GM21529 (cell line): ENCODE measurements at regions not wholly inside any gene's neighbourhood (a gene's known extent, or its start where the extent isn't known, plus 50 kb on each side); places are given as distances from the start of the nearest gene placed in this dataset.

ENCODE experiments used
- ATAC-seq: cut with Tn5 transposase; IDR thresholded peaks from one replicate; pipeline ENCODE4 v1.9.1; 2021; ENCODE audit not compliant: unreplicated experiment

DNA sequence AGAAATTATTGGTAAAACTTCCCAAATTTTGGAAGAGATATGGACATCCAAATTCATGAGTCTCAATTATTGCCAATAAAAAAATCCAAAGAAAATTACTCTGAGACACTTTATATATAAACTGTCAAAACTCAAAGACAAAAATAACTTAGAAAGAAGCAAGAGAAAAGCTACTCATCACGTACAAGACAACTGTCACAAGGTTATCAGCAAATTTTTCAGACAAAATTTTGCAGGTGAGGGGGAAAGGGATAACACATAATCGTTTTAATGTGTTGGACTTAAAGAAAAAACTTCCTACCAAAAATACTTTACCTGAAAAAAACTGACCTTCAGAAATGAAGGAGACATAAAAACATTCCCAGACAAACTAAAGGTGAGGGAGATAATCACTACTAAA, 272.5 kb downstream of the THBS2 start:
- ATAC-seq: no peak

DNA sequence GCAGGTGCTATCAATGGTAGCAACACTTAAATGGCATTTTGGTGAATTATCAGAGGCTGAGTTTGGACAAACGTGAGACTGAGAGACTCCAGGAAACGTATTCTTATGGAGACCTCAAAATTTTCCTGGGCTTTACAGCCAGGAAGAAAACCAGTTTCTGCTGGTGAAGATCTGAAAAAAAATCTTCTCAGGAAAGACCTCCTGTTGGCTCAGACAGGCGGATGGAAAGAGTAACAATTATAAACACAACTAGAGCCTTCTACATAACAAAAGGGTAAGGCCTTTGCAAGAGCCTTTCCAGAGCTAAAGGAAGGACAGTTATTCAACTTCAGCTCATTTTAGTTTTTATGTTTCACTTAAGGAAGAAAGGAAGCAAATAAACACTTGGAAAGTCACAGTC, 274.4 kb downstream of the THBS2 start:
- ATAC-seq: no peak

DNA sequence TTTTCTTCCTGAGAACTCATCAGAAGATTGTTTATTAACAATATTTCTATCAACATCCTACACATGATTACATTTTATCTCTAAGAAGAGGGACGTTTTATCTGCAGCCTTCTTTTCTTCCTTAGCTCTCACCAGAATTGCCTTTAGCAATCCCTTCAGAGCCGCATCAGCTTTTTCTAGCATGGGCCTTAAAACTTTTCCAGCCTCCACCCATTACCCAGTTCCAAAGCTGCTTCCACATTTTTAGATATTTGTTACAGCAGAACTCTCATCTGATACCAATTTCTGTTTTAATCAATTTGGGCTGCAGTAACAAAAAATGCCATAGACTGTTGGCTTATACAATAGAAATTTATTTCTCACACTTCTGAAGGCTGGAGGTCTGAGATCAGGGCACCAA, 281.5 kb downstream of the THBS2 start:
- no peak for ATAC-seq

DNA sequence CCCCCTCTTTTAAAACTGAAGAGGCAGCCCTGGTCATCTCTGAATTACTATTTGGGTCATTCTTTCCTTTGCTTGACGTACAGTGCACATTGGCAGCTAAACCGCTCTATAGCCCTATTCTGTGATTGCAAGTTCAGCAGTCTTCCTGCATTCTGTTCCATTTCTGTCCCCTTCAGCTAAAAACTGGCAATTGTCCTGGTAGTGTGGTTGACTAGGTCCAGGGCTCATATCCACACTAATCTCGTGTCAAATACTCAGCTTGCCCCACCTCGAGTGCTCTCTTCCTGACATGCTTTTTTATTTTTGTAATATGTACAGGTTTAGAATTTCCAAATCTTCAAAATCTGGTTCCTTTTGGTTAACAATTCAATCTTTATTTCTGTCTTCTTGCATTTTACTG, 282.1 kb downstream of the THBS2 start:
- no peak for ATAC-seq

DNA sequence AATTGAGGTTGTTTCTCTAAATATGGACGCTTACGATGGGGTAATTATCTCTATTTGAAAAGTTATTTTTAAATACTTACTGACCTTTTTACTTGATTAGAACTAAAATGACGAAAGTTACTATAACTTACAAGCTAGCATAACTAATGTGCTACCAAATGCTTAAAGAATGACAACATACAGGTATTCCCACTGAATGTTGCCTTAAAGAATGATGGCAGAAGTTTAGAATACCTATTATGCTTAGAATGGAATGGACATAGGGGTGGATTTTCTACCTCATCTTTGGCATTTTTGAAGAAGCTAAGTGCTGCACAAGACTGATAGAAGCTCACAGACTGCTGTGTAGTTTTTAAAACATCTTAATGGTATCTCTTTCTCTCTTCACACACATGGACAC, 284.8 kb downstream of the THBS2 start:
- ATAC-seq: no peak

DNA sequence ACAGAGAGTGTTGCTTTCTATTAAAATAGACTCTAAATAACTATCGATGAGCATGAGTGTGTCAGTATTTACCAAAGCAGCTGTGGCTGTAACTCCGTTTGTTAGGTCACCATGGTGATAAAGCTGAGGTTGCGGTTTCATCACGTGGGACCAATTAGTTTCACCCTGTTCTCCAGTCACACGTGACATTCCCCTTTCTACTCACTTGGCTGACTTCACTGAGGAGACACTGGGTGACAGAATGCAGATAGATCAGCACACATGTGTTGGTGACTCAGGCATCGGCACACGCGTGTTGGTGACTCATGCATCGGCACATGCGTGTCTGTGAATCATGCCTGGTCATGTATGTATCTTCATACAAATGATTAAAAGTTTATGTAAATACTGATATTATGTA, 285.4 kb downstream of the THBS2 start:
- ATAC-seq: peak; percentile 58

DNA sequence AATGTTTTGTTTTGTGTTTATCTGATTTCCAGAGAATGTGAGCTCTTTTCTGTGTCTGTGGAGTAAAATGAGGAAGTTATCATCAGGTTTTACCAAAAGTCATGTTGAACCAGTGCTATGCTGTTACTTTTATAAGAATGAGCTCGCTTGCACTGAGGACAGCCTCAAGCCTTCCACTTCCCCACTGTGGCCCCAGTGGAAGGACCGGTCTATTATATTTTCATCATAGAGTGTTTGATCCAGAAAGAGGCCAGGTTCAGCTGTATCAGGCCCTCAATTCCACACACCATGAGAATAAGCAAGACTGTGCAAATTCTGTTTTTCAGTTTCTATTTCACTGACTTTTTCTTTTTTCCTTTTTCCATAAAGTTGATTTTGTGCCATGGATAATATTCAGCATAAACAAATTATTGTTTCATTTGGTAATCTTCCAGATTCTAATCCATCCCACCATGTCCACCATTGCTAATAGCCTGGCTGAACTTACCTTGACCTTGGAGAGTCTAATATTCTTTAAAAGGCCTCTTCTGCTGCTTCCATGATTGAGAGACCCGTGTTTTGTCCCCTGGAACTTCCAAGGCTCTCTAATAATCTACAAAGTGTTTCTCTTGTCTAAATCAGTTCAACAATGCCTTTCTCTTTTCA, 286.2 kb downstream of the THBS2 start:
- ATAC-seq: no peak

DNA sequence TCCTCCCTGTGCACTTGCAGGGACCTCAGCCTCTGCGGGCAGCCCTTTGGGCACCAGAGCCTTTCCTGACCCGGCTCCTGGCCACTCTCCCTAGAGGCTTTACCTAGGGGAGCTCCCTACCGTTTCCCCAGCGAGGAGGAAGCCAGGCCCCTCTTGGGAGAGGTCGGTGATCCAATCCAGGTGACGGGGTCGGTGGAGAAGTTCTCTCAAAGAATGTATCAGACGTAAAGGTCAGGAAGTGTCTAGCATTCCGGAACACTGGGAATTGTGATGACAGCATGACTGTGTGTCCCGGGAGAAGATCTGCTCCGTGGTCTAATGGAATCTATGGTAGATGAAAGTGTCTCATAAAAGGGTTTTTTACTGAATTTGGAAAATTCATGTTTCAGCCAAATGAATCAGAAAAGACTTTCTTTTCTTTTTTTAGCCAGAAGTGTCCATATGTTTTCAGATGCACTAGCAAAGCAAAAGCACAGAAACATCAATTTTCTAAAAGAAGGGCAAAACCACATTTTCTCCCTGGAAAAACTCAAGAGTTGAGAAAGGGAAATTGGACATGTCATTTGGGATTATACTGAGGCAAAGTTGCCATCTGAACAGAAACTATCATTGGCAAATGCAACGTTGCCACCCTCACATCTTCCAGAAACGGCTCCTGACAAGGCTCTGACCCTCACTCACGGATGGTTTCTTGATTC, 289.4 kb downstream of the THBS2 start:
- no peak for ATAC-seq

DNA sequence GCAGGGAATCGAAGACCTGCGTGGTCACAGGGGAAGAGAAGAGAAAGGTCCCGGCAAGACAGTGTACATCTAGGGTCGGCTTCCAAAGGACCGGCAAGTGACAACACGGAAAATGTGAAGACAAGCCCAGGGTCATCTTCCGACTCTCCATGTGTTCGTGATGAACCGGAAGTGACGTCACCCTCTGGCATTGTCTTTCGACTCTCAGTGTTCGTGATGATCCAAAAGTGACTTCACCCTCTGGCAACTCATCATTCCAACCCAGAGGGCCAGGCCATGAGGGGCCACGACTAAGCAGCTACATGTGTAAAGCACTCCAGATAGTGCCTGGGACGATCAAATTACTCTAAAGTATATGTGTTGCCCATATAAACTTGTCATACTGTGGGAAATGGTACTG, 290.8 kb downstream of the THBS2 start:
- no peak for ATAC-seq

DNA sequence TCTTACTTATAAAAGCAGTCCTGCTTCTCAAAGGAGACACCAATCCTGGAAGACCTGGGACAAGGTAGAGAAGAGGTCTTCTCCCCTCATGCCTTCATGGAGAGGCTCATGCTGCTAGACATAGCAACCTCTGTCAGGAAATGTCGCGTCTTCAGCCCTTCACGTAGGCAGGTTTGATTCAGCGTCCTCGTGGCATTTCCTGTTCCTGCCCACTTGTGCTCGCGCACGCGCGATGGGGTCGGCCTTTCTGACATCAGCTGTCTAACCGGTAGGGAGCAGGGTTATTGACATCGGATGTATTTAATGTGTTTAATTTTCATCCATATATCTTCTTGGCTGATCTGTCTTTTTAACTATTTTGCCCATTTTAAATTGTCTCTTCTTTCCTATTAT, 292.4 kb downstream of the THBS2 start:
- no peak for ATAC-seq

DNA sequence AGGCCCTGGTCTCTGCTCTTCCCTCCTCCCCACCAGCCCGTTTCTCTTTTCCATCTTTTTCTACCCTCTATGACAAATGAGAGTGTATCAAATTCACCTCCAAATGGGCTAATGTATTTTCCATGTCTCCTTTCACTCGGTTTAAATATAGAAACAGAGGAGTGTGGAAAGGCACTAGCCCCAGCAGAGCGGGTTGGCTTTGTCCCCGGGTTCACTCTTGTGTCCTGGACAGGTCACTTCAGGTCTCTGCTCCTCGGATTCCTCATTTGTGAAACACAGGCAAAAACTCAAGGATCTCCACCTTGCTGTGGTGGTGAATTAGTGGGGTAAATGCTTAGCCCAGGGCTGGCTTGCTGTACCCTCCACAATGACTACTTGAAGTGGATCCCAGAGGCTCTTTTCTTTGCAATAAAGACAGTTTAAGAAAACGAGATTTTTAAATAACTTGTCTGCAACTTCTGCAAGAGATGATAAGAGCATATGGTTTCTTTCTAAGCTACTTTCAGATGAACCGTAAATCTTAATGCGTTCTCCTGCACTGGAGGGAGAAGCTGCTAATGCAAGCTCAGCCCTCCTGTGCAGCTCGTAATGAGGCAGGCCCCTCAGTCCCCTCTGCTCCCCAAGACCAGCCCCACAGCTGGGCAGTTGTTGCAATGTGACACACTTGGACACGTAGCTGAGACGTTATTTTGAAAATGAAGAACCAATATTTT, 292.9 kb downstream of the THBS2 start:
- no peak for ATAC-seq

DNA sequence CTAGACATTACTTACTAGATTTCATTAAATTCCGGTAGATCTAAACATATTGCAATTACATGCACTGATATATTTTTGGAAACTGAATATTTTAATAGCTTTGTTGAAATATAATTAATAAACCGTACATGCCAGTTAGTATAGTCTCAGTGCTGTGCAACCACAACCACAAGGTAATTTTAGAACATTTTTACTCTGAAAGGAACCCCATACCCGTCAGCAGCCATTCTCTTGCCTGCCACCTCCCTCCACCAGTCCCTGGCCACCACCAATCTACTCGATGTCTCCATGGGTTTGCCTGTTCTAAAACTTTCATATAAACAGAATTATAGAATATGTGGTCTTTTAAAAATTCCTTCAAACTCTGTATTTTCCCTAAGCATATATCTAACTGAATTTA, 293.9 kb downstream of the THBS2 start:
- ATAC-seq: no peak

DNA sequence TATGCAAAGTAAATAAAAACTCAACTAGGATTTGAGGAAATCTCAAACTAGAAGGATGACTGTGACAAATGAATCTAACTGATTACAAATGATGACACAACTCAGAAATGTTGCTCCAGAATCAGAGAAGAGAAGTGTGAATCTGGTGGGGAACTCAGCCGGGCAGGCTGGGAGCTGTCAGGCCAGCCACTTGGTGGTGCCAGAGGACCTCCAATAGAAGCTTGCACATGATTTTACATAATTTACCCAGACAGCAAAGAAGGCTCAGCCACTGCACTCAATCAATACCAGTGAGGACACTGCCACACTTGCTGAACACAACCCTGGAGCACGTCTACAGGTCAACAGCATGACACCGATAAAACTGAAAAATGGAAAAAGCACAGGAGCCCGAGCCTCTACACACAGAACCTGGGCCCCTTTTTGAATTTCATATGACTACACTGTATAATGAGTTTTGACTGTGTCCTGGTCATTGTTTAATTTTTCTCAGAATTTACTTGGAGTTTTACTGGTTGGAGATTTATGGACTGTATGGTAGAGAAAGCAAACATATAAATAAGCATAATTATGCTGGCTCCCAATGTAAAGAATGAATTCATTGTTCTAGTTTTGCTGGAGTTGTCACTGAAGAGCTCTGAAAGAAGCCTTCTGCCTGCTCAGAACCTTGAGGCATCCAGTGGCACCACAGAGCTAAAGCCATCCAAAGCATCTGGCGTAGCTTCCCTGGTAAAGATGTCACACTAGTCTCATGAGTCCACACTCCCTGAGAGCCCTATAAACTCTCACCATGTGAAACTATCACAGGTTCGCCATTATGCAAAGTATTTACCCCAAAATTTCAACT, 296.5 kb downstream of the THBS2 start:
- peak; percentile 69 for ATAC-seq

DNA sequence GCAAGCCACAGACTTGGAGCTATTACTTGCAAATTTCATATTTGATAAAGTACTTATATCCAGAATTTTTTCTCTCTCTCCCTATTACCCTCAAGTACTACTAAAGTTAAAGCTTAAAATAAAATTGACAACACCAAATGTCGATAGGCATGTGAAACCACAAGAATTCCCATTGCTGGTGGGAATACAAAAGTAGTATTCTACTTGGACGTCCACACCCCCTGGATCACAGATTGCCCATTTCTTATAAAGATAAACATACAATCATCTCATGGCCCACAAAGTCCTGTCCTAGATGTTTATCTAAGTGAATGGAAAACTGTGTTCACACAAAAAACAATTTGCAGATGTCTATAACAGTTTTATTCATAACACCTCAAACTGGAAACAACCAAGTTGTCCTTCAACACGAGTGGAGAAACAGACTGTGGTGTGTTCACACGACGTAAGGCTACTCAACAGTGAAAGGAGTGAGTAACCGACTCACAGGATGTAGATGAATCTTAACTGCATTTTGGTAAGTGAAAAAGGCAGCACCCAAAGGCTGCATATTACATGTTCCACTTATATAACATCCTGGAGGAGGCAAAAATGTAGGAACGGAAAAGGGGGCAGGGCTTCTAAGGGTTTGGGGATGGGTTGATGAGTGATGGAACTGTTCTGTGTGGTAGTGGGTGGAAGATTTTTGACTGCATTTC, 297.4 kb downstream of the THBS2 start:
- ATAC-seq: peak; percentile 15

DNA sequence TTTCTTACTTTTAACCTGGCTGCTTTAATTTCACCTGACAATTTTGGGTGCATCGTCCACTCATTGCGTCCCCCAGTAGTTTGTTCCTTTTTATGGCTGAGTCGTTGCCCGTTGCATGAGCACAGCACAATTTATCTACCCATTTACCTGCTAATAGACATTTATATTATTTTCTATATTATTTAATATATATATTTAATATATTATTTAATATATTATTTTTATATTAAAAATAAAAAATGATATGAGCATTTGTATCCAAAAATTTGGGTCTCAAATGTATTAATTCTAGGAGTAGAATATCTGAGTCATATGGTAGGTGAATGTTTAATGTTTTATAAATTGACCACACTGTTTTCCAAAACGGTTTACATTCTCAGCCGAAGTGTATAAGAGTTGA, 300.2 kb downstream of the THBS2 start:
- no peak for ATAC-seq

DNA sequence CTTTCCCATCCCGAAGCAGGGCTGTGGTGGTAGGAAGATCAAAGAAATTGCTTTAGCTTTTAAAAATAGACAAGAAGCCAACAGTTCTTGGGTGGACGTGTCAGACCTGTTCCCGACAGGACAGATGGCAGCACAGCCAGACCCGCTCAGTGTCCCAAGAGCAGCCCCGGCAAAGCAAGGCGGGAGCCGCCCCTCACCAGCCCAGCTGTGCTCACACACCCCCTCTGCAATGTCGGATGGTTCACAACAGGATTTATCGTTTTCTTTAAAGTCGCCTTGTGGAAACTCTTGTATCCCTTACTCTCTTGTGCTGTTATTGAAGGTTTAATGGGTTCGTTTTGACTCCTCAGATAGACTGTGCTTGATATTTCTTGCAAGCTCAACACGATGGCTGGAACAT, 302.4 kb downstream of the THBS2 start:
- no peak for ATAC-seq

DNA sequence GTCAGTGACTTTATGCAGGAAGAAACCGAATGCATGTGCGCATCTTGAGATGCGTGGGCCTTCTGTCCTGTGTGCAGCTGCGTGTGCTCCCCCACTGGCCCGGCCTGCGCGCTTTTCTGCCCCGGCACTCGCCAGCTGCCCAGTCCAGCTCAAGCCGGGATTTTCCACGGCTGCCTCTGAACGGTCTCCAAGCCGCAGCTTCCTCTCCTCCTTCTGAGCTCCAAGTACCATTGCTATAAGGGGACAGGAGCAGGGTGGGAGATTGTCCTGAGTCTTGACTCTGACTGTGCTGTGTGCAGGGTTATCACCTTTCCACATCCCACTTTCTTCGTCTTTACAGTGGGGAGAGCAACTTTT, 302.8 kb downstream of the THBS2 start:
- ATAC-seq: no peak

DNA sequence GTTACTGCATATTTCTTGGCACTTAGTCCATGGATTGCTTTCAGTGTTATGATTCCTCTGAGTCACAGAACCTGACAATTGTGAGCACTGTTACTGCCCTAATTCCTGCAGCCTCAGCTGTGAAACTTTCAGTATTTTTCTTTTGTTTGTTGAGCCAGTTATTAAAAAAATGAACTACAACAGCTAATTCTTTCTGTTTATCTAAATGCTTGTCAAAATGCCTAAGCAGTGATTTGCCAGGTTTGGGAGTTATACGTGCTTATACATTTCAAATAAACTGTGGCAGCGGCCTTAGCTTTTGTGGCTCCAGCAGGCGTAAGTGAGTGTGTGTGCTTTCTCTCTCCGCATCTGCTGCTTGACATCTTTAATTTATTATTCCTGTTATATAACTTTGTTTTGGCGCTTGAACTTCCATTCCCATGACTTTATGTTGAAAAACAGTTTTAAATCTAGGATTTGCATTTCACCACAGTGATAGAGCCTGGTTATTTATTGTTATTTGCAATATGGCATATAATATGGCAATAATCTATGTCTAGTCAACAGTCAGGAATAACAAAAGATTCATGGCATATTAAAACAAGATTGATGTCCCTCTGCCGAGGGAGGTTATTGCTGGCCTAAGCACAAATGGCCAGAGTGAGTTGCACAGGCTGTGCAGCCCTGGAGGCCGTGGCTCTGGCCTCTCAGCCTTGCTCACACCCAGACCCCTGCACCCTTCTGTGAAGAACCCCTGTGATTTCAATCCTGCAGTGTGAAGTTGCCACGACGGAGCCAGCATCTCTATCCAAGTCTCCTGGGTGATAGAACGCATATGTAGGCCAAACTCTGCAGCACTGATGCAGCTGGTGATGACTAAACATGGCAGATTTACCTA, 303.4 kb downstream of the THBS2 start:
- ATAC-seq: no peak

DNA sequence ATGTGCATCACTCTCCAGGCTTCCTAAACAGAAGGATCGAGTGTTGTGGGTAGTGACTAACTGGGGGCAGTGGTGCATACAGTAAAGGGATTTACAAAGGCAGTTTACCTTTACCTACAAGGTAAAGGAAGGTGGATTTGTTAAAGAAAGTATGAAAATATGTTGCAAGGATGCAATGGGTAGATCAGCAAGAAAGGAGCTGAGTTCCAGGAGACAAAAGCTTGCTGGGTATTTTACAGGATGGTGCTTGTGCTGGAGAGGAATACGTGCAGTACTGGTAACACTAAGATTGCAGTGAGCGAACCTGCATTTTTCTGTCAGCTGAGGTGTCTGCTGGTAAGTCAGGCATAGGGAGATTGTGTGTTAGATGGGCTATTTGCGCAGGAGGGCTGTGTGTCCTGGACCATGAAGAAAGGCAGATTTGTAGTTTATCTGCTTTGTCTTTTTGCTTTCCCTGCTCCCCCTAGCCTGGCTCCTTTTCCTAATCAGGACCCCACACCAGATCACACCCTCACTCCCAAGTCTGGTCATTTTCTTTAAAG, 304.6 kb downstream of the THBS2 start:
- no peak for ATAC-seq

DNA sequence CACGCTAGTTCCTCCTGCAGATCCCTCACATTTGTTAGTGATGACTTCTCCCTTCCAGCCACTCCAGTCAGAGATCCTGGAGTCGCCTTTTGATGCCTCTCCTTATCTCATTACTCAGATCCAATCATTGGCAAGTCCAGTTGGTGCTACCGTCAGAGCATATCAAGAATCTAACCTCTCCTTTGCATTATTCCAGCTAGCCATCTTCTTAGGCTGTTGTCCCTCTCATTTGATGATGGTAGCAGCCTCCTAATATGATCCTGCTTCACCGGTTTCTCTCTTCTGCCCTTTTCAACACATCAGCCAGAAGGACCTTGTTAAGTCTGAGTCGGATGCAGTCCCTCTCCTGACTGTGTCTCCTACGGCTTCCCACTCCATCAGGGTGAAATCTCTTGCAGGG, 305.6 kb downstream of the THBS2 start:
- ATAC-seq: no peak
